ENCODE measurements at regions not wholly inside any gene's neighbourhood (a gene's known extent, or its start where the extent isn't known, plus 50 kb on each side); places are given as distances from the start of the nearest gene placed in this dataset.

- TF ChIP-seq CTCF (IDR thresholded peaks at IDR 0.05; ENCODE audit: poor library complexity, severe bottlenecking), result no peak
- DNase-seq (ENCODE audit: low spot score) (no peak), ATAC-seq (ENCODE audit: low read depth) (no peak)
- Histone ChIP-seq H3K27ac (ENCODE audit: poor library complexity, severe bottlenecking) (no peak overlapping the region), H3K4me1 (ENCODE audit: insufficient read depth, poor library complexity, severe bottlenecking) (no peaks in the 10 kb centered on the region), H3K9me3 (ENCODE audit: severe bottlenecking) (no peaks in the 10 kb centered on the region), H3K36me3 (ENCODE audit: low read depth) (no peaks in the 10 kb centered on the region), H3K4me3 (ENCODE audit: severe bottlenecking) (no peak overlapping the region), H3K27me3 (ENCODE audit: insufficient read depth, poor library complexity, severe bottlenecking) (no peaks in the 10 kb centered on the region)
Observed at GRCh38 chr9:23408874-23409273, 417.2 kb downstream of the ELAVL2 start.

GRCh38 chr9:23412046-23412445, 414.0 kb downstream of the ELAVL2 start:
- DNase-seq (ENCODE audit: low spot score) (no peak), ATAC-seq (ENCODE audit: low read depth) (no peak)

GRCh38 chr9:23412458-23412857, 413.6 kb downstream of the ELAVL2 start:
- TF ChIP-seq CTCF (IDR thresholded peaks at IDR 0.05; ENCODE audit: poor library complexity, severe bottlenecking), result no peak
- H3K4me3 ChIP-seq (ENCODE audit: severe bottlenecking), result no peak overlapping the region
- H3K27me3 ChIP-seq (ENCODE audit: insufficient read depth, poor library complexity, severe bottlenecking), result no peaks in the 10 kb centered on the region
- H3K4me1 ChIP-seq (ENCODE audit: insufficient read depth, poor library complexity, severe bottlenecking), result no peaks in the 10 kb centered on the region
- no peak overlapping the region for H3K27ac ChIP-seq (ENCODE audit: poor library complexity, severe bottlenecking)
- no peaks in the 10 kb centered on the region for H3K9me3 ChIP-seq (ENCODE audit: severe bottlenecking)
- ATAC-seq (ENCODE audit: low read depth), result no peak
- H3K36me3 ChIP-seq (ENCODE audit: low read depth), result no peaks in the 10 kb centered on the region
- DNase-seq (ENCODE audit: low spot score), result no peak

More at GRCh38 chr9:23412046-23412445, 414.0 kb downstream of the ELAVL2 start:
- Histone ChIP-seq H3K4me1 (ENCODE audit: insufficient read depth, poor library complexity, severe bottlenecking) (no peaks in the 10 kb centered on the region), H3K27me3 (ENCODE audit: insufficient read depth, poor library complexity, severe bottlenecking) (no peaks in the 10 kb centered on the region), H3K9me3 (ENCODE audit: severe bottlenecking) (no peaks in the 10 kb centered on the region), H3K36me3 (ENCODE audit: low read depth) (no peaks in the 10 kb centered on the region), H3K27ac (ENCODE audit: poor library complexity, severe bottlenecking) (no peak overlapping the region), H3K4me3 (ENCODE audit: severe bottlenecking) (no peak overlapping the region)
- no peak for TF ChIP-seq CTCF (IDR thresholded peaks at IDR 0.05; ENCODE audit: poor library complexity, severe bottlenecking)

GRCh38 chr9:23413541-23413940, 412.5 kb downstream of the ELAVL2 start:
- no peak for ATAC-seq (ENCODE audit: low read depth)
- Histone ChIP-seq H3K4me3 (ENCODE audit: severe bottlenecking) (no peak overlapping the region), H3K36me3 (ENCODE audit: low read depth) (no peaks in the 10 kb centered on the region), H3K27me3 (ENCODE audit: insufficient read depth, poor library complexity, severe bottlenecking) (peaks cover under 1% of the 10 kb centered on the region), H3K4me1 (ENCODE audit: insufficient read depth, poor library complexity, severe bottlenecking) (no peaks in the 10 kb centered on the region), H3K27ac (ENCODE audit: poor library complexity, severe bottlenecking) (no peak overlapping the region), H3K9me3 (ENCODE audit: severe bottlenecking) (no peaks in the 10 kb centered on the region)
- DNase-seq (ENCODE audit: low spot score), result no peak
- TF ChIP-seq CTCF (IDR thresholded peaks at IDR 0.05; ENCODE audit: poor library complexity, severe bottlenecking), result no peak

GRCh38 chr9:23423999-23424398, 402.0 kb downstream of the ELAVL2 start:
- no peak overlapping the region for H3K27ac ChIP-seq (ENCODE audit: poor library complexity, severe bottlenecking)
- DNase-seq (ENCODE audit: low spot score) (no peak), ATAC-seq (ENCODE audit: low read depth) (no peak)
- TF ChIP-seq CTCF (IDR thresholded peaks at IDR 0.05; ENCODE audit: poor library complexity, severe bottlenecking), result no peak
- no peaks in the 10 kb centered on the region for H3K4me1 ChIP-seq (ENCODE audit: insufficient read depth, poor library complexity, severe bottlenecking)
- peaks cover 10% of the 10 kb centered on the region for H3K27me3 ChIP-seq (ENCODE audit: insufficient read depth, poor library complexity, severe bottlenecking)
- no peaks in the 10 kb centered on the region for H3K36me3 ChIP-seq (ENCODE audit: low read depth)
- no peak overlapping the region for H3K4me3 ChIP-seq (ENCODE audit: severe bottlenecking)
- H3K9me3 ChIP-seq (ENCODE audit: severe bottlenecking), result no peaks in the 10 kb centered on the region

Measured in RWPE2 (cell line).